Hepatocyte (in vitro differentiated cells): ENCODE measurements at regions not wholly inside any gene's neighbourhood (a gene's known extent, or its start where the extent isn't known, plus 50 kb on each side); places are given as distances from the start of the nearest gene placed in this dataset.

Experiments
- EZH2 ChIP-seq: fragments of 200-600 bp; sonication (generic); IDR thresholded peaks from 2 replicates; pipeline ENCODE4 v1.6.1; 2016; ENCODE audit warnings: antibody characterized with exemption, mild to moderate bottlenecking, borderline replicate concordance
- TF ChIP-seq, protein P1 (sequence below): fragments of 200-600 bp; sonication (generic); IDR thresholded peaks from 2 replicates; pipeline ENCODE4 v1.5.1; 2016; ENCODE audit warnings: antibody characterized with exemption, mild to moderate bottlenecking; ENCODE audit not compliant: poor library complexity

DNA sequence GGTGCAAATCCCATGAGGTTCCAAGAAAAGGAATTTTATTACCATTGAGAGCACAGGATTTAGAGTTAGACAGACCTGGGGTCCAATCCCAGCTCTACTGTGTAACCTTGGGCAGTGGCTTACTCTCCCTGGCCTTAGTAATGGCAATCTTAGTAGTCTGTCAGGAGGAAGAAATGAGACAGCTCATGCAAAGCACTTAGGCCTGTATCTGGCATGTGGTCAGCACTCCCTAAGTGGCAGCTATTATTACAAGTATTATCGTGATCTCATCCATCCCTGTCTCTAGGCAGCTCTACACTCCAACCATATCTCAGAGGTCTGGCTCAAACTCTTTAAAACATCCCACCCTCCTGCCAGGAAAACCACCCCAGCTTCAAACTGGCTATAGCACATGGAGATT is 129.6 kb upstream of the NALF2 start:
- TF ChIP-seq, protein P1, sequence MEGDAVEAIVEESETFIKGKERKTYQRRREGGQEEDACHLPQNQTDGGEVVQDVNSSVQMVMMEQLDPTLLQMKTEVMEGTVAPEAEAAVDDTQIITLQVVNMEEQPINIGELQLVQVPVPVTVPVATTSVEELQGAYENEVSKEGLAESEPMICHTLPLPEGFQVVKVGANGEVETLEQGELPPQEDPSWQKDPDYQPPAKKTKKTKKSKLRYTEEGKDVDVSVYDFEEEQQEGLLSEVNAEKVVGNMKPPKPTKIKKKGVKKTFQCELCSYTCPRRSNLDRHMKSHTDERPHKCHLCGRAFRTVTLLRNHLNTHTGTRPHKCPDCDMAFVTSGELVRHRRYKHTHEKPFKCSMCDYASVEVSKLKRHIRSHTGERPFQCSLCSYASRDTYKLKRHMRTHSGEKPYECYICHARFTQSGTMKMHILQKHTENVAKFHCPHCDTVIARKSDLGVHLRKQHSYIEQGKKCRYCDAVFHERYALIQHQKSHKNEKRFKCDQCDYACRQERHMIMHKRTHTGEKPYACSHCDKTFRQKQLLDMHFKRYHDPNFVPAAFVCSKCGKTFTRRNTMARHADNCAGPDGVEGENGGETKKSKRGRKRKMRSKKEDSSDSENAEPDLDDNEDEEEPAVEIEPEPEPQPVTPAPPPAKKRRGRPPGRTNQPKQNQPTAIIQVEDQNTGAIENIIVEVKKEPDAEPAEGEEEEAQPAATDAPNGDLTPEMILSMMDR, result no peak
- TF ChIP-seq EZH2, result no peak
